HG03460 (cell line): ENCODE measurements at regions not wholly inside any gene's neighbourhood (a gene's known extent, or its start where the extent isn't known, plus 50 kb on each side); places are given as distances from the start of the nearest gene placed in this dataset.
"Not testable (repeated sequence)": the region's sequence is repeated elsewhere in the genome, so short reads cannot be mapped to it uniquely, and the experiment has no call there.

ENCODE experiments used
- ATAC-seq: cut with Tn5 transposase; IDR thresholded peaks from one replicate; pipeline ENCODE4 v1.9.1; 2021; ENCODE audit not compliant: unreplicated experiment

- ATAC-seq, result no peak
These were observed 387.7 kb downstream of the PAX1 start for GRCh38 chr20:22093122-22093521.

GRCh38 chr20:22088882-22089281 is 383.4 kb downstream of the PAX1 start:
- ATAC-seq, result no peak

- ATAC-seq, result no peak
These were observed 375.5 kb downstream of the PAX1 start for GRCh38 chr20:22080985-22081384.

- no peak for ATAC-seq
These were observed 369.2 kb downstream of the PAX1 start for GRCh38 chr20:22074635-22075034.

GRCh38 chr20:22071841-22072240 is 366.4 kb downstream of the PAX1 start:
- no peak for ATAC-seq

GRCh38 chr20:22070610-22071058 is 365.2 kb downstream of the PAX1 start:
- ATAC-seq, result no peak

- no peak for ATAC-seq
These were observed 358.3 kb downstream of the PAX1 start for GRCh38 chr20:22063753-22064152.

- ATAC-seq, result no peak
These were observed 357.4 kb downstream of the PAX1 start for GRCh38 chr20:22062874-22063273.

GRCh38 chr20:22060610-22061009 is 355.1 kb downstream of the PAX1 start:
- no peak for ATAC-seq

- ATAC-seq, result no peak
These were observed 353.3 kb downstream of the PAX1 start for GRCh38 chr20:22058746-22059145.

GRCh38 chr20:22055981-22056380 is 350.5 kb downstream of the PAX1 start:
- ATAC-seq, result no peak

GRCh38 chr20:22052025-22052650 is 346.7 kb downstream of the PAX1 start:
- ATAC-seq, result no peak

GRCh38 chr20:22045956-22046507 is 340.6 kb downstream of the PAX1 start:
- not testable (repeated sequence) for ATAC-seq

GRCh38 chr20:22027423-22027822 is 322.0 kb downstream of the PAX1 start:
- no peak for ATAC-seq

- no peak for ATAC-seq
These were observed 314.7 kb downstream of the PAX1 start for GRCh38 chr20:22020201-22020600.

- no peak for ATAC-seq
These were observed 303.0 kb downstream of the PAX1 start for GRCh38 chr20:22008456-22008855.

- ATAC-seq, result no peak
These were observed 300.8 kb downstream of the PAX1 start for GRCh38 chr20:22006306-22006705.

- ATAC-seq, result no peak
These were observed 300.1 kb downstream of the PAX1 start for GRCh38 chr20:22005535-22005934.

GRCh38 chr20:22004946-22005345 is 299.5 kb downstream of the PAX1 start:
- no peak for ATAC-seq

- ATAC-seq, result no peak
These were observed 298.2 kb downstream of the PAX1 start for GRCh38 chr20:22003680-22004079.

GRCh38 chr20:22001886-22002285 is 296.4 kb downstream of the PAX1 start:
- no peak for ATAC-seq

- no peak for ATAC-seq
These were observed 290.0 kb downstream of the PAX1 start for GRCh38 chr20:21995461-21995860.

GRCh38 chr20:21994203-21994602 is 288.7 kb downstream of the PAX1 start:
- ATAC-seq, result no peak
